Common myeloid progenitor, CD34-positive (primary cell): ENCODE measurements at regions not wholly inside any gene's neighbourhood (a gene's known extent, or its start where the extent isn't known, plus 50 kb on each side); places are given as distances from the start of the nearest gene placed in this dataset.

Experiments used
- CTCF ChIA-PET: fragments of 350-600 bp; sonication (Branson Sonifier 250); formaldehyde crosslinking; loops from one replicate; lab custom pipeline; 2021; ENCODE audit warnings: antibody characterized with exemption; lab: Charles Lee
- POLR2A ChIA-PET: fragments of 350-600 bp; sonication (Branson Sonifier 250); formaldehyde crosslinking; loops from one replicate; lab custom pipeline; 2021; ENCODE audit warnings: antibody characterized with exemption; lab: Charles Lee
- DNase-seq, 3 donors: peaks; one replicate each; pipeline versions ENCODE4 v3.0.0 to v3.0.0-alpha.2; 2013
- H3K27ac ChIP-seq, 2 experiments: 1 replicate in 1 of 2; 2 replicates in 1 of 2; pipeline ENCODE4 v1.7.0; 2013; ENCODE audit warnings: inconsistent platforms in 2 of 2, low read length in 2 of 2, mild to moderate bottlenecking in 2 of 2, low read depth in 1 of 2, moderate library complexity in 1 of 2; ENCODE audit not compliant: severe bottlenecking in 2 of 2, insufficient read depth in 1 of 2, poor library complexity in 1 of 2
- H3K27me3 ChIP-seq, 5 experiments: replicated peaks in 2 of 5; 1 replicate in 3 of 5; 2 replicates in 2 of 5; pipeline versions ENCODE4 v1.6.1 to v1.7.0; 2013; ENCODE audit warnings: low read length in 4 of 5, mild to moderate bottlenecking in 2 of 5, moderate library complexity in 2 of 5, inconsistent platforms in 1 of 5; ENCODE audit not compliant: insufficient read depth in 5 of 5, control insufficient read depth in 4 of 5
- H3K36me3 ChIP-seq, 4 experiments: 1 replicate in 2 of 4; 2 replicates in 2 of 4; pipeline versions ENCODE4 v1.6.1 to v1.7.0; 2013; ENCODE audit warnings: low read length in 3 of 4, control low read depth in 1 of 4, mild to moderate bottlenecking in 1 of 4; ENCODE audit not compliant: control insufficient read depth in 4 of 4, insufficient read depth in 4 of 4
- H3K4me1 ChIP-seq, 4 experiments: 1 replicate in 3 of 4; 2 replicates in 1 of 4; pipeline versions ENCODE4 v1.6.1 to v1.7.1; 2013; ENCODE audit warnings: low read length in 3 of 4, mild to moderate bottlenecking in 3 of 4, control low read depth in 1 of 4, inconsistent platforms in 1 of 4, moderate library complexity in 1 of 4; ENCODE audit not compliant: control insufficient read depth in 4 of 4, insufficient read depth in 4 of 4; ENCODE audit errors: control extremely low read depth in 1 of 4
- H3K4me3 ChIP-seq, 7 experiments: 1 replicate in 4 of 7; 2 replicates in 3 of 7; pipeline versions ENCODE4 v1.5.1 to v1.7.0; 2013; ENCODE audit warnings: mild to moderate bottlenecking in 7 of 7, low read length in 6 of 7, moderate library complexity in 6 of 7, inconsistent platforms in 2 of 7, low read depth in 2 of 7, control low read depth in 1 of 7; ENCODE audit not compliant: insufficient read depth in 4 of 7, control insufficient read depth in 1 of 7; ENCODE audit errors: extremely low read depth in 1 of 7
- H3K9me3 ChIP-seq, 5 experiments: 1 replicate in 4 of 5; 2 replicates in 1 of 5; pipeline versions ENCODE4 v1.6.1 to v1.7.1; 2013; ENCODE audit warnings: low read length in 4 of 5, mild to moderate bottlenecking in 2 of 5, inconsistent platforms in 1 of 5, low read depth in 1 of 5, moderate library complexity in 1 of 5; ENCODE audit not compliant: control insufficient read depth in 4 of 5, insufficient read depth in 2 of 5; ENCODE audit errors: control extremely low read depth in 1 of 5
- WGBS: methylation state at CpG from one replicate; pipeline ENCODE4 v1.1.5; 2013; ENCODE audit not compliant: insufficient coverage; 5-methylcytosine and 5-hydroxymethylcytosine counted together

- ChIA-PET POLR2A (no interaction called here), CTCF (no interaction called here)
- no peaks in the 10 kb centered on the region for H3K36me3 ChIP-seq
- WGBS = 100% methylated on average over 1 of the region's 1 CpG
- DNase-seq = no peak
- H3K27ac ChIP-seq = no peak overlapping the region
- H3K4me1 ChIP-seq = no peaks in the 10 kb centered on the region
- H3K4me3 ChIP-seq = no peak overlapping the region
- no peaks in the 10 kb centered on the region for H3K27me3 ChIP-seq
- no peaks in the 10 kb centered on the region for H3K9me3 ChIP-seq
Measured at GRCh38 chr12:33253178-33253577, 186.4 kb downstream of the SYT10 start.

DNA sequence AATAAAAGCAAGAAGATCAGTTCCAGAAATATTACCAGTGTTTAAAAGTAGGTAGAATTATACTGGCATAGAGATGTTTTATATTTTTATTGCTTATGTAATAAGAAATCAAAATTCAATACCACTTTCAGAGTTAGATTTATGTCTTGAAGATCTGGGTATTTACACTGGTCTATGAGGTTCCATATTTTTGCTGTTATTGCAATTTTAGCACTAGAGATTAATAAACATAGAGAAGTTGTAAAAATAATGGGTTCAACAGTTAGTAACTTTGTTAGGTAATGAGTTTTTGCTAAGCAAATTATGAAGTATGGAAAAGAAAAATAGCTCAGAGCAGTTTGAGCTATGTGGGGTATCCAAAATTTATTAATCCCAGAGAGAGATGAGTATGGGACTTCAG is 188.1 kb downstream of the SYT10 start:
- Histone ChIP-seq H3K4me3 (no peak overlapping the region), H3K4me1 (no peaks in the 10 kb centered on the region), H3K27me3 (no peaks in the 10 kb centered on the region), H3K36me3 (no peaks in the 10 kb centered on the region), H3K9me3 (no peaks in the 10 kb centered on the region), H3K27ac (no peak overlapping the region)
- POLR2A ChIA-PET = no interaction called here
- CTCF ChIA-PET = no interaction called here
- no peak for DNase-seq

- no peaks in the 10 kb centered on the region for H3K36me3 ChIP-seq
- ChIA-PET POLR2A (no interaction called here), CTCF (no interaction called here)
- H3K27ac ChIP-seq = no peak overlapping the region
- H3K4me3 ChIP-seq = no peak overlapping the region
- no peaks in the 10 kb centered on the region for H3K4me1 ChIP-seq
- no peaks in the 10 kb centered on the region for H3K27me3 ChIP-seq
- DNase-seq = no peak
- no peaks in the 10 kb centered on the region for H3K9me3 ChIP-seq
- 100% methylated on average over 1 of the region's 3 CpGs for WGBS
Measured at GRCh38 chr12:33248364-33248763, 191.3 kb downstream of the SYT10 start.

DNA sequence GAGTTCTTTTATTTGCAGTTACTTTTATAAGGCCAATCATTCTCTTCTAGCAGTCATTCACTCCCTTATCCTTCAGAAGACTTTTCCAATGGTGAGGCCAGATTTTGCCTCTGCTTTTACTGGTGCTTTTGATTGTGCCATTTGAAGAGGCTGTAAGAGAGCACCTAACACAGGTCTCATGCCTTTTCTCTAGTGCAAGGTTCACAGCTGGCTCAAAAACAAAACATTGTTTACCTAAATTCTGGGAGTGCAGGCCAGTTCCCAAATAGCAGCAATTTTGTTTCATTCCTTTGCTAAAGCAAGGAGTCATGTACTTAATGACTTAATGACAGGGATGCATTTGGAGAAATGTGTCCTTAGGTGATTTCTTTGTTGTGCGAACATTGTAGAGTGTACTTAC is 192.0 kb downstream of the SYT10 start:
- Histone ChIP-seq H3K27ac (no peak overlapping the region), H3K9me3 (no peaks in the 10 kb centered on the region), H3K4me3 (no peak overlapping the region), H3K36me3 (no peaks in the 10 kb centered on the region), H3K4me1 (no peaks in the 10 kb centered on the region), H3K27me3 (no peaks in the 10 kb centered on the region)
- POLR2A ChIA-PET = no interaction called here
- no peak for DNase-seq
- WGBS = no CpG with 5 or more reads among the region's 1 CpG
- CTCF ChIA-PET = no interaction called here

DNA sequence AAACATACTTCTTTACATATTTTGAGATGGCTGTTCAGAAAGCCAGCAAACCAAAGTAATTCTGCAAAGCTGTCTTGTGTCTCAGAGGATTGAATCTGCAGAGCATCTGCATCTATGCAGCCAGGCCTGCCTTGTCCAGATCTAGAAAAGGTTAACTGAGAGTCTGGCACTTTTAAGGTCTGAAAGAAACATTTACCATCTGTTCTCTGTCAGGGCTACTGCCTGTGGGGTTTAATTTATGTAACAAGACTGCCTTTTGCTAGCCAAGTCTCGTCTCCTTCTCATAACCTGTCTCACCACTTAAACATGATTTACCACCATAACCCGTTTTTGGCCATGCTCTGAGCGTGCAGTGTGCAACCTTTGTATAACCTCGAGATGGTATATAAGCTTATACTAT is 194.2 kb downstream of the SYT10 start:
- no CpG with 5 or more reads among the region's 4 CpGs for WGBS
- POLR2A ChIA-PET = no interaction called here
- Histone ChIP-seq H3K27me3 (no peaks in the 10 kb centered on the region), H3K27ac (no peak overlapping the region), H3K4me1 (no peaks in the 10 kb centered on the region), H3K4me3 (no peak overlapping the region), H3K36me3 (no peaks in the 10 kb centered on the region), H3K9me3 (no peaks in the 10 kb centered on the region)
- CTCF ChIA-PET = no interaction called here
- no peak for DNase-seq

DNA sequence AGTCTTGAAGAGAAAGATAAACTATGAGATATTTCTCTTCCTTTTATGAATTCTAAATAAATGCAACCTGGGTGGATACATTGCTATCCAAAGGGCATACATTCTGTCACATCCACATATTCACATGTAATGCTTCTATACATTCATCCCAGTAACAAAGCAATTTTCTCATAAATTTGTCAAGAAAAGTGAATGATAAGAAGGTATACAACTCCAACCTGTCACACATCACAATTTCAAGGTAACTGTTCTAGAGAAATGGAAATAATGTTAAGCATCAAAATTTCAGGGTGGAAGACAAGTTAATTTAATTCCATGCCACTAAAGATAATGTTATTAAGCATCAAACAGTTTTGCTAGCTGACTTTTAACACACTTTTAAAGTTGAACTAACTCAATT is 212.9 kb downstream of the SYT10 start:
- DNase-seq = no peak
- Histone ChIP-seq H3K9me3 (peaks cover 0 to 6% (median 3%) of the 10 kb centered on the region in 5 experiments), H3K4me1 (no peaks in the 10 kb centered on the region), H3K36me3 (no peaks in the 10 kb centered on the region), H3K27ac (no peak overlapping the region), H3K27me3 (no peaks in the 10 kb centered on the region), H3K4me3 (no peak overlapping the region)
- ChIA-PET POLR2A (no interaction called here), CTCF (no interaction called here)

DNA sequence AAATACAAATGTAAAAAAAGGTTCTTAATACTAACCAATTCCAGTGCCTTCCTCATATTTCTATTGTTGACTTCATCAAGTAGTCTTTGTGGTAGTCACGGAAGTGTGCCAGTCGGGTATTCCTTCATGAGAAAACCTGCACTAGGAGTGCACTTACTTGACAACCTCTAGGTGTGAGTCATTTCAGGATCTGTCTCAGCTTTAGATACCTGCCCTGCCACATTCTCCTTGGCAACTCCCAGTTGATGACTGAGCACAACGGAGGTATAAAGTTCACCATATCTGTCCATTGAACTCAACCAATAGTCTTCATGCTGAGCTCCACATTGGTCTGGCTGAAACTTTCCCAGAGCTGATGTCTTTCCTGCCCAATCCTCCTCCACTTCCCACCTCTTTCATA is 215.7 kb downstream of the SYT10 start:
- Histone ChIP-seq H3K36me3 (no peaks in the 10 kb centered on the region), H3K27me3 (no peaks in the 10 kb centered on the region), H3K4me3 (no peak overlapping the region), H3K9me3 (peaks cover 0 to 6% (median 3%) of the 10 kb centered on the region in 5 experiments), H3K4me1 (no peaks in the 10 kb centered on the region), H3K27ac (no peak overlapping the region)
- no peak for DNase-seq
- ChIA-PET POLR2A (no interaction called here), CTCF (no interaction called here)
- 83% methylated on average over 3 of the region's 3 CpGs for WGBS
